OCI-LY3 (cell line): ENCODE measurements at regions not wholly inside any gene's neighbourhood (a gene's known extent, or its start where the extent isn't known, plus 50 kb on each side); places are given as distances from the start of the nearest gene placed in this dataset.

Experiments used
- H2AFZ ChIP-seq: fragments of 200-600, 300-600 bp; shearing (Covaris generic); 2 replicates; pipeline ENCODE4 v1.6.0; 2014; ENCODE audit warnings: antibody characterized with exemption, low read depth, low read length
- H3K27ac ChIP-seq: fragments of 200-600, 300-600 bp; sonication (generic); 2 replicates; pipeline ENCODE4 v1.5.1; 2014; ENCODE audit warnings: mild to moderate bottlenecking, low read length, moderate library complexity, mixed read lengths
- H3K27me3 ChIP-seq: fragments of 200-600, 300-600 bp; sonication (generic); 2 replicates; pipeline ENCODE4 v1.6.1; 2014; ENCODE audit warnings: low read depth, low read length, mixed read lengths
- H3K36me3 ChIP-seq: fragments of 200-600, 300-600 bp; sonication (generic); replicated peaks from 2 replicates; pipeline ENCODE3; 2014; ENCODE audit warnings: low read depth, low read length, mixed read lengths
- H3K4me1 ChIP-seq: fragments of 300-600, 200-600 bp; sonication (generic); 2 replicates; pipeline ENCODE4 v1.6.1; 2014; ENCODE audit warnings: low read length, mixed read lengths
- H3K4me2 ChIP-seq: fragments of 200-600, 300-600 bp; sonication (generic); 2 replicates; pipeline ENCODE4 v1.6.1; 2014; ENCODE audit warnings: low read length, mixed read lengths
- H3K4me3 ChIP-seq: fragments of 300-600, 200-600 bp; sonication (generic); 2 replicates; pipeline ENCODE4 v1.5.1; 2014; ENCODE audit warnings: antibody characterized with exemption, mild to moderate bottlenecking, low read length, moderate library complexity
- H3K79me2 ChIP-seq: fragments of 300-600, 200-600 bp; shearing (Covaris generic); 2 replicates; pipeline ENCODE4 v1.6.1; 2014; ENCODE audit warnings: mild to moderate bottlenecking, low read length, mixed read lengths
- H3K9ac ChIP-seq: fragments of 300-600, 200-600 bp; shearing (Covaris generic); 2 replicates; pipeline ENCODE4 v1.6.0; 2014; ENCODE audit warnings: mild to moderate bottlenecking, low read length, moderate library complexity
- H3K9me3 ChIP-seq: fragments of 200-600, 300-600 bp; shearing (Covaris generic); 2 replicates; pipeline ENCODE4 v1.6.1; 2014; ENCODE audit warnings: low read length, mixed read lengths; ENCODE audit not compliant: insufficient read depth
- H4K20me1 ChIP-seq: fragments of 200-600, 300-600 bp; sonication (generic); 2 replicates; pipeline ENCODE4 v1.6.1; 2016; ENCODE audit warnings: low read length, mixed read lengths; ENCODE audit not compliant: insufficient read depth
- CTCF ChIP-seq: fragments of 200-600, 300-600 bp; sonication (generic); IDR thresholded peaks from 2 replicates; pipeline ENCODE4 v1.5.1; 2014; ENCODE audit warnings: antibody characterized with exemption, low read length, low read depth
- EZH2phosphoT487 ChIP-seq: fragments of 200-600 bp; shearing (Covaris generic); IDR thresholded peaks from 2 replicates; pipeline ENCODE4 v1.6.1; 2018; ENCODE audit warnings: antibody characterized with exemption, mixed run types, low read depth

DNA sequence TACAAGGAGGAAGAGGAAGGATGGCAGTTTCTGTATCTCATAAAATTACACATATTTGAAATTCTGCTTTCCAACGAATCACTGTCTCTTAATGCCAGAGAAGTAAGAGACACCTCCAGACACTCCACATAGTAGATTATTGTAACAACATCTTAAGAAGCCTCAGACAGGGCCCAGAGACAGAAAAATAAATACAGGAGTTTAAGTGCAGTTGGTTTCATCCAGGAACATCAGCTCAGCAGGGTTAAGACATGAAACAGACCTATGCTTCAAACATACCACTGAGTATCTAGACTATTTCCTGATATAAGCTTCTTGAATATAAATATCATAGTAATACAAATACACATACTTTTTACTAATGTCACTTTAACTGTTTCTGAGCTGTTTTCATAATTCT, 290.3 kb downstream of the ADAMTS20 start:
- TF ChIP-seq EZH2phosphoT487 (no peak), CTCF (no peak)
- H3K9ac ChIP-seq, result no peak overlapping the region
- no peaks in the 10 kb centered on the region for H3K79me2 ChIP-seq
- H3K27ac ChIP-seq, result no peak overlapping the region
- no peaks in the 10 kb centered on the region for H3K27me3 ChIP-seq
- H3K4me3 ChIP-seq, result no peak overlapping the region
- H3K4me2 ChIP-seq, result no peak overlapping the region
- no peaks in the 10 kb centered on the region for H3K36me3 ChIP-seq
- no peaks in the 10 kb centered on the region for H4K20me1 ChIP-seq
- H3K4me1 ChIP-seq, result no peaks in the 10 kb centered on the region
- H2AFZ ChIP-seq, result no peak overlapping the region
- no peaks in the 10 kb centered on the region for H3K9me3 ChIP-seq

GRCh38 chr12:43255522-43256111, 296.4 kb downstream of the ADAMTS20 start:
- H3K4me1 ChIP-seq, result no peaks in the 10 kb centered on the region
- no peak overlapping the region for H3K27ac ChIP-seq
- H3K36me3 ChIP-seq, result no peaks in the 10 kb centered on the region
- H3K27me3 ChIP-seq, result no peaks in the 10 kb centered on the region
- H3K9me3 ChIP-seq, result no peaks in the 10 kb centered on the region
- no peaks in the 10 kb centered on the region for H3K79me2 ChIP-seq
- H3K4me2 ChIP-seq, result no peak overlapping the region
- H3K4me3 ChIP-seq, result no peak overlapping the region
- no peaks in the 10 kb centered on the region for H4K20me1 ChIP-seq
- H3K9ac ChIP-seq, result no peak overlapping the region
- TF ChIP-seq EZH2phosphoT487 (no peak), CTCF (no peak)
- H2AFZ ChIP-seq, result no peak overlapping the region

- H3K79me2 ChIP-seq, result no peaks in the 10 kb centered on the region
- H3K4me3 ChIP-seq, result no peak overlapping the region
- H3K4me2 ChIP-seq, result no peak overlapping the region
- H2AFZ ChIP-seq, result no peak overlapping the region
- no peaks in the 10 kb centered on the region for H3K36me3 ChIP-seq
- no peaks in the 10 kb centered on the region for H3K9me3 ChIP-seq
- H4K20me1 ChIP-seq, result no peaks in the 10 kb centered on the region
- H3K27ac ChIP-seq, result no peak overlapping the region
- no peaks in the 10 kb centered on the region for H3K4me1 ChIP-seq
- no peak for TF ChIP-seq CTCF
- no peak for TF ChIP-seq EZH2phosphoT487
- H3K27me3 ChIP-seq, result no peaks in the 10 kb centered on the region
- H3K9ac ChIP-seq, result no peak overlapping the region
Observed at GRCh38 chr12:43252585-43252984, 299.4 kb downstream of the ADAMTS20 start.

- Histone ChIP-seq H3K27ac (no peak overlapping the region), H4K20me1 (no peaks in the 10 kb centered on the region), H3K4me2 (no peak overlapping the region), H3K36me3 (no peaks in the 10 kb centered on the region), H3K9ac (no peak overlapping the region), H2AFZ (no peak overlapping the region), H3K4me3 (no peak overlapping the region), H3K79me2 (no peaks in the 10 kb centered on the region), H3K9me3 (no peaks in the 10 kb centered on the region), H3K4me1 (no peaks in the 10 kb centered on the region), H3K27me3 (no peaks in the 10 kb centered on the region)
- no peak for TF ChIP-seq CTCF
- no peak for TF ChIP-seq EZH2phosphoT487
Observed at GRCh38 chr12:43245947-43246346, 306.1 kb downstream of the ADAMTS20 start.
